Breast epithelium (tissue), 3 donors: ENCODE measurements at regions not wholly inside any gene's neighbourhood (a gene's known extent, or its start where the extent isn't known, plus 50 kb on each side); places are given as distances from the start of the nearest gene placed in this dataset.

Experiments
- POLR2A ChIP-seq: fragments of 450-650 bp; IDR thresholded peaks from one replicate; pipeline ENCODE4 v1.6.1; 2016; ENCODE audit warnings: antibody characterized with exemption, mild to moderate bottlenecking, moderate library complexity
- POLR2AphosphoS5 ChIP-seq, 3 donors: sonication (generic); formaldehyde crosslinking; IDR thresholded peaks; one replicate each; pipeline ENCODE4 v1.6.1; 2017; ENCODE audit warnings: antibody characterized with exemption in 3 of 3
- TF ChIP-seq, protein P1 (sequence below), 3 donors: fragments of 450-650 bp; IDR thresholded peaks; one replicate each; pipeline ENCODE4 v1.5.1; 2016 to 2017; ENCODE audit warnings: antibody characterized with exemption in 3 of 3, mild to moderate bottlenecking in 3 of 3, moderate library complexity in 3 of 3

DNA sequence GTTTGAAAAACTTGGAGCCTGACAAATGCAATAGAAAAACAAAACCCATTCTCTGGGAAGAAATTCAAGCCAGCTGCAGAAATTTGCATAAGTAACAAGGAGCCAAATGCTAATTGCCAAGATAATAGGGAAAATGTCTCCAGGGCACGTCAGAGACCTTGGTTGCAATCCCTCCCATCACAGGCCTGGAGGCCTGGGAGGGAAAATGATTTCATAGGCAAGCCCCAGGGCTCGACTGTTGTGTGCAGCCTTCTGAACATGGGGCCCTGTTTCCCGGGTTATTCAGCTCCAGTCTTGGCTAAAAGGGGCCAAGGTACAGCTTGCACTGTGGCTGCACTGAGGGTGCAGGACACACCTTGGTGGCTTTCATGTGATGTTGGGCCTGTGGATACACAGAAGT is 760.4 kb upstream of the PABPC4L start:
- no peak for TF ChIP-seq POLR2AphosphoS5 (IDR thresholded peaks at IDR 0.05)
- TF ChIP-seq, protein P1, sequence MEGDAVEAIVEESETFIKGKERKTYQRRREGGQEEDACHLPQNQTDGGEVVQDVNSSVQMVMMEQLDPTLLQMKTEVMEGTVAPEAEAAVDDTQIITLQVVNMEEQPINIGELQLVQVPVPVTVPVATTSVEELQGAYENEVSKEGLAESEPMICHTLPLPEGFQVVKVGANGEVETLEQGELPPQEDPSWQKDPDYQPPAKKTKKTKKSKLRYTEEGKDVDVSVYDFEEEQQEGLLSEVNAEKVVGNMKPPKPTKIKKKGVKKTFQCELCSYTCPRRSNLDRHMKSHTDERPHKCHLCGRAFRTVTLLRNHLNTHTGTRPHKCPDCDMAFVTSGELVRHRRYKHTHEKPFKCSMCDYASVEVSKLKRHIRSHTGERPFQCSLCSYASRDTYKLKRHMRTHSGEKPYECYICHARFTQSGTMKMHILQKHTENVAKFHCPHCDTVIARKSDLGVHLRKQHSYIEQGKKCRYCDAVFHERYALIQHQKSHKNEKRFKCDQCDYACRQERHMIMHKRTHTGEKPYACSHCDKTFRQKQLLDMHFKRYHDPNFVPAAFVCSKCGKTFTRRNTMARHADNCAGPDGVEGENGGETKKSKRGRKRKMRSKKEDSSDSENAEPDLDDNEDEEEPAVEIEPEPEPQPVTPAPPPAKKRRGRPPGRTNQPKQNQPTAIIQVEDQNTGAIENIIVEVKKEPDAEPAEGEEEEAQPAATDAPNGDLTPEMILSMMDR (IDR thresholded peaks at IDR 0.05) = no peak
- TF ChIP-seq POLR2A = no peak
